ENCODE measurements at regions not wholly inside any gene's neighbourhood (a gene's known extent, or its start where the extent isn't known, plus 50 kb on each side); places are given as distances from the start of the nearest gene placed in this dataset.

DNA sequence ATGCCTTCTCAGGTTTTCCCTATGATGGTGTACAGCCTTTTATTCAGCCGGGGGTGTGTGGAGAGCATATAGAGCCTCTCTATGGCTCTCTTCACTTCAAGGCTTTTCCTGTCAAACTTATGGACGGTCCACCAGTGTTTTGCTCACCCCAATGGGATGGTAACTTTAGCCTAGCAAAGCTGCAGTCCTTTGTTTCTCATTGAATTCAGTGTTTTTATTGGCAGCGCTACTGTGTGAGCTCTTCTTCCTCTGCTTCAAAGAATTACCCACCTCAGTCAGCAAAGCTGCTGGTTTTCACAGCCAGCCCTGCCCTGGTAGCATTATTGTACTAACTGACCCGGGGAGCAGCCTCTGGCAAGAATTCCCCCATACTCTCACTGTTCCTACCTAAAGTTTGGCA is 145.3 kb upstream of the RRP15 start:
- no peak for DNase-seq (ENCODE audit: low spot score in 2 of 2)
- no peak overlapping the region for H3K4me3 ChIP-seq
- no peak overlapping the region for H3K27ac ChIP-seq
- H3K4me1 ChIP-seq = no peaks in the 10 kb centered on the region
- H3K27me3 ChIP-seq = no peaks in the 10 kb centered on the region
- H3K36me3 ChIP-seq = no peaks in the 10 kb centered on the region
- intact Hi-C loops (cut with DNase I; ENCODE audit: low total_unique reads) = no loop called here
- H3K9me3 ChIP-seq = no peaks in the 10 kb centered on the region
- no peak for TF ChIP-seq POLR2A (IDR thresholded peaks at IDR 0.05)
- TF ChIP-seq CTCF (IDR thresholded peaks at IDR 0.05) = no peak

DNA sequence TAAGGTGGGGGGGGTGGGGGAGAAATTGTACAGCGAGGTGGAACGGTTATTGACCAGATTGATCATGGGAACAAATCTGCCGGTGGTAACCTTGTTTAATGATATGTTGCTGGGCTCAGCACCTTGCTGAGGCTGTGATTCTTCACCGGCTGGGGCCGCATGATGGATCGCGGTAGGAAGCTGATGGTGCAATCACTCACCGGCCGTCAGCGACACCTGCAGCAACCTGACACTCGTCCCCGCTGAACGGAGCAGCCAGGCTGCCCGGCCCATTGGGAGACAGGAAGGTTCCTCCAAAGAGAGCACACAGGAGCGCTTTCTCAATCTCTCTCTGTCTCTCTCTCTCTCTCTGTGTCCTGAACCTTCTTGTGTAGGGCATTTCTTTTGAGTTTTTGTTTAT is 128.5 kb upstream of the RRP15 start:
- no peaks in the 10 kb centered on the region for H3K36me3 ChIP-seq
- no peak for TF ChIP-seq POLR2A (IDR thresholded peaks at IDR 0.05)
- TF ChIP-seq POLR2AphosphoS5 (IDR thresholded peaks at IDR 0.05) = no peak
- TF ChIP-seq CTCF (IDR thresholded peaks at IDR 0.05) = no peak
- H3K27me3 ChIP-seq = no peaks in the 10 kb centered on the region
- H3K27ac ChIP-seq = no peak overlapping the region
- H3K4me1 ChIP-seq = no peaks in the 10 kb centered on the region
- no peaks in the 10 kb centered on the region for H3K9me3 ChIP-seq
- no peak overlapping the region for H3K4me3 ChIP-seq
- DNase-seq (ENCODE audit: low spot score in 2 of 2) = no peak
- intact Hi-C loops (cut with DNase I; ENCODE audit: low total_unique reads) = no loop called here

DNA sequence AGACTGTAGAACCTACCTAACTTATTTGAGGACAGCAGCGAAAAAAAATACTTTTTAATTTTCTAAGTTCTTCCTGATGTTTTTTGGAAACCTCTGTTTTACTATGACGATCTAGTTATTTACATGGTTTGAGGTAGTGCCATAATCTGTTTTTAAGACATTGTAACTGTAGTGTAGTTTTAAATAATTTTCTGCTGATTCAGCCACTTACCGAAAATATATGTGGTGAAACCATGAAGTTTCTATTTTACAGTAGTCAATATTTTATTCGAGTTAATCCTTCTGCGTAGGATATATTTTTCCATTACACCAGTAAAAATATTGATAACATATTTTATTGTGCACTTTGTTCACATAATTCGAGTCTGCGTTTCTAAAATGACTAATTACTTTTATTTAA is 121.7 kb upstream of the RRP15 start:
- H3K36me3 ChIP-seq = no peaks in the 10 kb centered on the region
- peaks cover 0 to 57% of the 10 kb centered on the region in 2 donors for H3K27me3 ChIP-seq
- intact Hi-C loops (cut with DNase I; ENCODE audit: low total_unique reads) = no loop called here
- no peak overlapping the region for H3K27ac ChIP-seq
- no peak for TF ChIP-seq POLR2A (IDR thresholded peaks at IDR 0.05)
- no peak for TF ChIP-seq CTCF (IDR thresholded peaks at IDR 0.05)
- no peak for TF ChIP-seq POLR2AphosphoS5 (IDR thresholded peaks at IDR 0.05)
- H3K4me1 ChIP-seq = peaks cover 0 to 8% of the 10 kb centered on the region in 2 donors
- no peaks in the 10 kb centered on the region for H3K9me3 ChIP-seq
- no peak overlapping the region for H3K4me3 ChIP-seq
- DNase-seq (ENCODE audit: low spot score in 2 of 2) = no peak

GRCh38 chr1:218164111-218164929 is 120.8 kb upstream of the RRP15 start:
- Histone ChIP-seq H3K4me1 (peaks cover 0 to 8% of the 10 kb centered on the region in 2 donors), H3K36me3 (no peaks in the 10 kb centered on the region), H3K4me3 (peak overlapping the region; percentile 42 to 73 (median 47)), H3K27me3 (peaks cover 0 to 59% of the 10 kb centered on the region in 2 donors), H3K27ac (no peak overlapping the region), H3K9me3 (no peaks in the 10 kb centered on the region)
- intact Hi-C loops (cut with DNase I; ENCODE audit: low total_unique reads) = no loop called here
- no peak for DNase-seq (ENCODE audit: low spot score in 2 of 2)
- no peak for TF ChIP-seq POLR2AphosphoS5 (IDR thresholded peaks at IDR 0.05)
- TF ChIP-seq CTCF (IDR thresholded peaks at IDR 0.05) = no peak
- no peak for TF ChIP-seq POLR2A (IDR thresholded peaks at IDR 0.05)

- intact Hi-C loops (cut with DNase I; ENCODE audit: low total_unique reads) = no loop called here
- DNase-seq (ENCODE audit: low spot score in 2 of 2) = no peak
- peak overlapping the region; percentile 42 to 73 (median 47) for H3K4me3 ChIP-seq
- H3K27me3 ChIP-seq = peaks cover 0 to 61% of the 10 kb centered on the region in 2 donors
- TF ChIP-seq POLR2A (IDR thresholded peaks at IDR 0.05) (no peak), POLR2AphosphoS5 (IDR thresholded peaks at IDR 0.05) (no peak), CTCF (IDR thresholded peaks at IDR 0.05) (no peak)
- H3K4me1 ChIP-seq = peaks cover 0 to 8% of the 10 kb centered on the region in 2 donors
- no peak overlapping the region for H3K27ac ChIP-seq
- no peaks in the 10 kb centered on the region for H3K9me3 ChIP-seq
- H3K36me3 ChIP-seq = no peaks in the 10 kb centered on the region
Measured at GRCh38 chr1:218164930-218165700, 120.0 kb upstream of the RRP15 start.

Measured in breast epithelium (tissue), 4 donors.